ENCODE measurements at regions not wholly inside any gene's neighbourhood (a gene's known extent, or its start where the extent isn't known, plus 50 kb on each side); places are given as distances from the start of the nearest gene placed in this dataset.
"Not testable (repeated sequence)": the region's sequence is repeated elsewhere in the genome, so short reads cannot be mapped to it uniquely, and the experiment has no call there.

GRCh38 chr9:74073897-74074296 is 423.2 kb upstream of the RORB start:
- no peak overlapping the region for H3K4me3 Mint-ChIP-seq (ENCODE audit: unreplicated experiment)
- no peaks in the 10 kb centered on the region for H3K27me3 Mint-ChIP-seq (ENCODE audit: unreplicated experiment)
- H3K4me1 Mint-ChIP-seq (ENCODE audit: unreplicated experiment) = no peaks in the 10 kb centered on the region
- H3K9me3 Mint-ChIP-seq (ENCODE audit: unreplicated experiment) = peaks cover 33% of the 10 kb centered on the region
- no peaks in the 10 kb centered on the region for H3K36me3 Mint-ChIP-seq (ENCODE audit: unreplicated experiment)
- H3K27ac Mint-ChIP-seq (ENCODE audit: unreplicated experiment) = no peak overlapping the region
- DNase-seq (ENCODE audit: extremely low spot score, unreplicated experiment) = no peak
- TF ChIP-seq CTCF (IDR thresholded peaks at IDR 0.05) = no peak

- Mint-ChIP-seq H3K36me3 (ENCODE audit: unreplicated experiment) (no peaks in the 10 kb centered on the region), H3K4me3 (ENCODE audit: unreplicated experiment) (no peak overlapping the region), H3K27ac (ENCODE audit: unreplicated experiment) (no peak overlapping the region), H3K4me1 (ENCODE audit: unreplicated experiment) (no peaks in the 10 kb centered on the region), H3K27me3 (ENCODE audit: unreplicated experiment) (no peaks in the 10 kb centered on the region), H3K9me3 (ENCODE audit: unreplicated experiment) (peaks cover 20% of the 10 kb centered on the region)
- TF ChIP-seq CTCF (IDR thresholded peaks at IDR 0.05) = no peak
- no peak for DNase-seq (ENCODE audit: extremely low spot score, unreplicated experiment)
Measured at GRCh38 chr9:74078647-74079046, 418.5 kb upstream of the RORB start.

DNA sequence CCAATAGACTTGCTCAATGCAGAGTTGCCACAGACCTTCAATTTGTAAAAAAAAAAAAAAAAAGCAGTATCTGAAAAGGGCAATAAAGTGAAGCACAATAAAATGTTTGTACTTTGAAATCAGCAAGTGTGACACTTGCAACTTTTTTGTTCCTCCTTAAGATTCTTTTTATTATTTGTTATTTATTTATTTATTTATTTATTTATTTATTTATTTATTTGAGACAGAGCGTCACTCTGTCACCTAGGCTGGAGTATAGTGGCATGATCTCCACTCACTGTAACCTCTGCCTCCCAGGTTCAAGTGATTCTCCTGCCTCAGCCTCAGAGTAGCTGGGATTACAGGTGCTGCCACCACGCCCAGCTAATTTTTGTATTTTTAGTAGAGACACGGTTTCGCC is 416.5 kb upstream of the RORB start:
- H3K36me3 Mint-ChIP-seq (ENCODE audit: unreplicated experiment); H3K4me3 Mint-ChIP-seq (ENCODE audit: unreplicated experiment); H3K4me1 Mint-ChIP-seq (ENCODE audit: unreplicated experiment); H3K27ac Mint-ChIP-seq (ENCODE audit: unreplicated experiment); H3K27me3 Mint-ChIP-seq (ENCODE audit: unreplicated experiment); DNase-seq (ENCODE audit: extremely low spot score, unreplicated experiment): not testable (repeated sequence)
- peaks cover 10% of the 10 kb centered on the region for H3K9me3 Mint-ChIP-seq (ENCODE audit: unreplicated experiment)

DNA sequence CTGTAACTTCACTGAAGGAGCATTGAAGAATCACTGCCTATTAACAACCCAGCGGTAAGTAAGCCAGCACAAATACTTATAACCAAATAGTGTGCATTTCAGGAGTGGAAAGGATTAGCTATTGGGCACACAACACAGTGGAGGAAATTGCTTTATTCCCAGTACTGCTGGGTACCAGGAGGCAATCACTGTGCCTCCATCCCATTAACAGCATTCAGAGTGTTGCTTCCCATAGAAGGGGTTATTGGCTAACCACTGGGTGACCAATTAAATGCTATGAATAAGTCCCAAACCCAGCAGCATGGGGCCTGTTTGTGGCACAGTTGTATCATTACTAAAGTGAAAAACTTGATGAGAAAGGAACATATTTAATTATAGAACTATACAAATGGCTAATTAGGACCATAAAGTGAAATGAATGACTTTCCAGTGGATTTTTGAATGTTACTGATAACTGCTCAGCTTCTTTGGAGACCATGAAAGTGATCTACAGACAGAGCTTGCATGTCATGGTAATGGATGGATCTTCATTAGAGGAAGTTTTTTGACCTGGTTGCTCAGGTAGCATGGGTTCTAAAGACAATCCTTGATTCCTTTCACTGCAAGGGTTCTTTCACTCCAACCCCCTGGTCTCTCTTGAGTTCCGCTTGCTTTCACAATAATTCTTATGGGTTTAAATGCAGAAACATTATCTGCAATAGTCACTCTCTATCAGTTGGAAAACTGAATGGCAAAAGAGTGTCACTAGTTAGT is 413.3 kb upstream of the RORB start:
- H3K27me3 Mint-ChIP-seq (ENCODE audit: unreplicated experiment) = peaks cover 7% of the 10 kb centered on the region
- no peak for DNase-seq (ENCODE audit: extremely low spot score, unreplicated experiment)
- no peak for TF ChIP-seq CTCF (IDR thresholded peaks at IDR 0.05)
- H3K36me3 Mint-ChIP-seq (ENCODE audit: unreplicated experiment) = no peaks in the 10 kb centered on the region
- no peaks in the 10 kb centered on the region for H3K4me1 Mint-ChIP-seq (ENCODE audit: unreplicated experiment)
- no peak overlapping the region for H3K27ac Mint-ChIP-seq (ENCODE audit: unreplicated experiment)
- H3K4me3 Mint-ChIP-seq (ENCODE audit: unreplicated experiment) = no peak overlapping the region
- H3K9me3 Mint-ChIP-seq (ENCODE audit: unreplicated experiment) = peaks cover 4% of the 10 kb centered on the region

GRCh38 chr9:74085384-74086037 is 411.6 kb upstream of the RORB start:
- not testable (repeated sequence) for H3K27me3 Mint-ChIP-seq (ENCODE audit: unreplicated experiment); H3K27ac Mint-ChIP-seq (ENCODE audit: unreplicated experiment); H3K9me3 Mint-ChIP-seq (ENCODE audit: unreplicated experiment); DNase-seq (ENCODE audit: extremely low spot score, unreplicated experiment); H3K36me3 Mint-ChIP-seq (ENCODE audit: unreplicated experiment); H3K4me3 Mint-ChIP-seq (ENCODE audit: unreplicated experiment); H3K4me1 Mint-ChIP-seq (ENCODE audit: unreplicated experiment)

- H3K27me3 Mint-ChIP-seq (ENCODE audit: unreplicated experiment); H3K9me3 Mint-ChIP-seq (ENCODE audit: unreplicated experiment); H3K4me1 Mint-ChIP-seq (ENCODE audit: unreplicated experiment); H3K36me3 Mint-ChIP-seq (ENCODE audit: unreplicated experiment); H3K4me3 Mint-ChIP-seq (ENCODE audit: unreplicated experiment); H3K27ac Mint-ChIP-seq (ENCODE audit: unreplicated experiment); DNase-seq (ENCODE audit: extremely low spot score, unreplicated experiment): not testable (repeated sequence)
Measured at GRCh38 chr9:74090921-74091320, 406.2 kb upstream of the RORB start.
